ENCODE measurements at regions not wholly inside any gene's neighbourhood (a gene's known extent, or its start where the extent isn't known, plus 50 kb on each side); places are given as distances from the start of the nearest gene placed in this dataset.

DNA sequence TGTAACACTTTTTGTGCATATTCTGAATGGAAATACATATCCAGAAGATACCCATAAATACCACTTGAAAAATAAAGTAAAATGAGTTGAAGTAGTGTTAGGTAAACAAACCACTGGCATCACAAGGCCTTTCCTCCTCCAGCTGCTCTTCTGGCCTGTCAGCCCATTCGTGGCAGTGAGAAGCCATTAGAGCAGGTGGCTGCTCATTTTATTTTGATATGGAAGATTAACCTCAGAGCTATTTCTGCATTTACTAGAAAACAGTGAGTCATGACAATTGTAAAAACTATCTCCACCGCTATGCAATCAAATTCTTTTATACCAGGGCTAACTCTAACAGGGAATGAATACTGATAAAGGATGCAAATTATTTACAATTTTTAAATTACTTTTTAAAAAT, 2898.1 kb downstream of the PCDH9 start:
- Mint-ChIP-seq H3K4me1 (peaks cover 3% of the 10 kb centered on the region; the same call in 2 of the 3 replicates), H3K27me3 (ENCODE audit: insufficient read depth, low read depth, poor library complexity) (no peaks in the 10 kb centered on the region), H3K27ac (no peak overlapping the region), H3K4me3 (no peak overlapping the region), H3K9me3 (peaks cover 16% of the 10 kb centered on the region), H3K36me3 (ENCODE audit: low read depth) (peaks cover 19% of the 10 kb centered on the region; the same call in 2 of the 3 replicates)
- no peaks in the 10 kb centered on the region; the same call in 1 of the 2 replicates for H3K36me3 ChIP-seq (ENCODE audit: insufficient read depth)
- H2AFZ ChIP-seq = no peak overlapping the region
- H3K4me1 ChIP-seq (ENCODE audit: insufficient read depth) = no peaks in the 10 kb centered on the region
- TF ChIP-seq ZNF331 (CRISPR knock-in tag; IDR thresholded peaks at IDR 0.05; ENCODE audit: low read depth) = no peak
- no peak for TF ChIP-seq EZH2 (IDR thresholded peaks at IDR 0.05; ENCODE audit: low read depth, unreplicated experiment)
- TF ChIP-seq REST (IDR thresholded peaks at IDR 0.05; ENCODE audit: unreplicated experiment) = no peak
- TF ChIP-seq POLR2AphosphoS5 (IDR thresholded peaks at IDR 0.05; ENCODE audit: low read depth) = no peak
- no peak for TF ChIP-seq ZNF462 (CRISPR knock-in tag; IDR thresholded peaks at IDR 0.05)
- no peak for TF ChIP-seq NANOG (IDR thresholded peaks at IDR 0.05; ENCODE audit: borderline replicate concordance)
- TF ChIP-seq CREB1 (CRISPR knock-in tag; IDR thresholded peaks at IDR 0.05; ENCODE audit: low read depth) = no peak
- TF ChIP-seq EZH2phosphoT487 (IDR thresholded peaks at IDR 0.05; ENCODE audit: unreplicated experiment) = no peak
- TF ChIP-seq ZNF114 (CRISPR knock-in tag; IDR thresholded peaks at IDR 0.05) = no peak
- TF ChIP-seq STAT1 (IDR thresholded peaks at IDR 0.05; ENCODE audit: unreplicated experiment) = no peak
- TF ChIP-seq, protein P1, sequence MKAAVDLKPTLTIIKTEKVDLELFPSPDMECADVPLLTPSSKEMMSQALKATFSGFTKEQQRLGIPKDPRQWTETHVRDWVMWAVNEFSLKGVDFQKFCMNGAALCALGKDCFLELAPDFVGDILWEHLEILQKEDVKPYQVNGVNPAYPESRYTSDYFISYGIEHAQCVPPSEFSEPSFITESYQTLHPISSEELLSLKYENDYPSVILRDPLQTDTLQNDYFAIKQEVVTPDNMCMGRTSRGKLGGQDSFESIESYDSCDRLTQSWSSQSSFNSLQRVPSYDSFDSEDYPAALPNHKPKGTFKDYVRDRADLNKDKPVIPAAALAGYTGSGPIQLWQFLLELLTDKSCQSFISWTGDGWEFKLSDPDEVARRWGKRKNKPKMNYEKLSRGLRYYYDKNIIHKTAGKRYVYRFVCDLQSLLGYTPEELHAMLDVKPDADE (IDR thresholded peaks at IDR 0.05) = no peak
- TF ChIP-seq CTCF (conservative IDR thresholded peaks at IDR 0.05; ENCODE audit: low read depth in 2 of 2) = no peak
- TF ChIP-seq JUNB (IDR thresholded peaks at IDR 0.05; ENCODE audit: unreplicated experiment) = no peak
- no peaks in the 10 kb centered on the region for H3K27me3 ChIP-seq (ENCODE audit: insufficient read depth)
- no peak overlapping the region for H3K27ac ChIP-seq (ENCODE audit: low read depth)
- H3F3A ChIP-seq (replicated peaks; ENCODE audit: low read depth) = no peaks in the 10 kb centered on the region
- no peaks in the 10 kb centered on the region for H3K9me2 ChIP-seq (ENCODE audit: insufficient read depth)
- H3K4me2 ChIP-seq = no peak overlapping the region
- no peaks in the 10 kb centered on the region for H3K79me2 ChIP-seq (replicated peaks; ENCODE audit: insufficient read depth)
- H4K20me1 ChIP-seq (replicated peaks; ENCODE audit: insufficient read depth) = no peaks in the 10 kb centered on the region
- ATAC-seq = no peak
- no peak for DNase-seq (ENCODE audit: low spot score)
- no peak overlapping the region for H3K4me3 ChIP-seq

All from GM23338 (cell line).